Heart left ventricle (tissue), 13 donors: ENCODE measurements at regions not wholly inside any gene's neighbourhood (a gene's known extent, or its start where the extent isn't known, plus 50 kb on each side); places are given as distances from the start of the nearest gene placed in this dataset.

Experiments used
- POLR2A ChIP-seq, 2 donors: fragments of 450-650 bp; IDR thresholded peaks; one replicate each; pipeline ENCODE4 v1.6.1; 2017; ENCODE audit warnings: antibody characterized with exemption in 2 of 2, mild to moderate bottlenecking in 2 of 2, moderate library complexity in 2 of 2
- TF ChIP-seq, protein P1 (sequence below), 12 donors: fragments of 200-600 bp; sonication (generic) in 4 of 12; IDR thresholded peaks; one replicate each; pipeline versions ENCODE4 v1.5.0 to v1.8.0; 2018 to 2022; ENCODE audit warnings: antibody characterized with exemption in 12 of 12, mild to moderate bottlenecking in 5 of 12
- donor health status: ischemic (EF 13 %, LVEDD 7.1; RV severe dilation, severe dysfunction).
- donor health status: DM: no; HTN: yes; CAD: no.
- donor health status: DM: no; HTN: no; CAD: no.
- donor health status: ischemic (EF 25% LVEDD 6.9; RV normal size, moderate dysfunction).
- donor health status: ischemic (EF 25% LVEDD 5.7; RV mildly dilated, moderate dysfunction).
- donor health status: ischemic (EF 35%, LVEDD 5.7; RV mildly dilated, moderate dysfunction).
- donor health status: nonischemic (EF 11% LVEDD 7.7; RV severe dilation, severe dysfunction).
- donor health status: DM: yes; HTN: yes; CAD: no.
- donor health status: PGD.
- donor health status: ischemic (EF 29% LVEDD 5.4; RV normal size, mild dysfunction).
- donor health status: nonischemic (EF 23%, LVEDD 6.1; RV moderate dilation, normal function).

DNA sequence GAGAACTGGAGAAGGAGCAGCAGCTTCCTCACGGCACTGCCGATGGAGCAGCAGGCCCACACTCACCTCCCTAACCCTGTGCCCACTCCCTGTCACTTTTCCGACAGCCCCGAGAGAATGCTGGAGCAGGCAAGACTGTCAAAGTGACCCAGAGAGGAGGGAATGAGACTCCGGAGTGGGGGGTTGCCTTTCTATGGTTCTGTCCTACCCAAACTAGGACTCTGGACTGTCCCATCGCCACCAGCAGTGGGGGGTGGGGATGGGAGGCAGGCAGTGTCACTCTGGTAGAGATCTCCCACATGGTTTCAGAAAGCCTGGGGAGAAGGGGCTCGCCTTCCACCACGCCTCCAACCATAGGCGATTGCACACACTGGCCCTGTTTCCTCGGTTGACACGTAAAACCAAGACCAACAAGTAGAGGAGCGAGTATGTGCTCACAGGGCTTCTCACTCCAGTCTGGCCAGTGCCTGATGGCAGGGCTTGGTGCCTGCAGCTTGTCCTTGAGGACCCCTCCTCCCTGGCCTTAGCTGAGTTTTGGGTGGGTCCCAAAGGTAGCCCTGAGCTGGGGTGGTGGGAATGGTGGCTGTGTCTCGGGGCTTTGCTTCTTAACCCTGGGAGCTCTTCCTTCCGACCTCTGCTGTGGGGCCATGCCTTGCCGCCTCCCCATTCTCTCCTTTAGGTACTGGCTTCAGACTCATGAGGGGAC is 148.5 kb downstream of the PTPN20 start:
- TF ChIP-seq POLR2A (IDR thresholded peaks at IDR 0.05) = no peak
- TF ChIP-seq, protein P1, sequence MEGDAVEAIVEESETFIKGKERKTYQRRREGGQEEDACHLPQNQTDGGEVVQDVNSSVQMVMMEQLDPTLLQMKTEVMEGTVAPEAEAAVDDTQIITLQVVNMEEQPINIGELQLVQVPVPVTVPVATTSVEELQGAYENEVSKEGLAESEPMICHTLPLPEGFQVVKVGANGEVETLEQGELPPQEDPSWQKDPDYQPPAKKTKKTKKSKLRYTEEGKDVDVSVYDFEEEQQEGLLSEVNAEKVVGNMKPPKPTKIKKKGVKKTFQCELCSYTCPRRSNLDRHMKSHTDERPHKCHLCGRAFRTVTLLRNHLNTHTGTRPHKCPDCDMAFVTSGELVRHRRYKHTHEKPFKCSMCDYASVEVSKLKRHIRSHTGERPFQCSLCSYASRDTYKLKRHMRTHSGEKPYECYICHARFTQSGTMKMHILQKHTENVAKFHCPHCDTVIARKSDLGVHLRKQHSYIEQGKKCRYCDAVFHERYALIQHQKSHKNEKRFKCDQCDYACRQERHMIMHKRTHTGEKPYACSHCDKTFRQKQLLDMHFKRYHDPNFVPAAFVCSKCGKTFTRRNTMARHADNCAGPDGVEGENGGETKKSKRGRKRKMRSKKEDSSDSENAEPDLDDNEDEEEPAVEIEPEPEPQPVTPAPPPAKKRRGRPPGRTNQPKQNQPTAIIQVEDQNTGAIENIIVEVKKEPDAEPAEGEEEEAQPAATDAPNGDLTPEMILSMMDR (IDR thresholded peaks at IDR 0.05) = no peak
